BE2C (cell line): ENCODE measurements at regions not wholly inside any gene's neighbourhood (a gene's known extent, or its start where the extent isn't known, plus 50 kb on each side); places are given as distances from the start of the nearest gene placed in this dataset.

Source experiments
- DNase-seq: peaks from one replicate; pipeline ENCODE4 v3.0.0-alpha.2; 2020
- H3K27me3 ChIP-seq: fragments of 250-450 bp; sonication (Bioruptor Pico); 2 replicates; pipeline ENCODE4 v1.5.1; 2020; ENCODE audit warnings: mild to moderate bottlenecking
- H3K36me3 ChIP-seq: fragments of 250-450 bp; sonication (Bioruptor Pico); 2 replicates; pipeline ENCODE4 v1.5.1; 2020; ENCODE audit warnings: mild to moderate bottlenecking
- H3K4me1 ChIP-seq: fragments of 250-450 bp; sonication (Bioruptor Pico); 2 replicates; pipeline ENCODE4 v1.5.1; 2020
- H3K4me3 ChIP-seq: 2 replicates; pipeline ENCODE4 v1.5.1; 2011; ENCODE audit warnings: low read depth, low read length
- H3K9me3 ChIP-seq: fragments of 250-450 bp; sonication (Bioruptor Pico); 2 replicates; pipeline ENCODE4 v1.5.1; 2020
- CTCF ChIP-seq: IDR thresholded peaks from 2 replicates; pipeline ENCODE4 v1.5.1; 2012; ENCODE audit warnings: mild to moderate bottlenecking, low read depth, low read length

- DNase-seq, result no peak
- TF ChIP-seq CTCF, result no peak
- Histone ChIP-seq H3K4me1 (no peaks in the 10 kb centered on the region), H3K9me3 (no peaks in the 10 kb centered on the region), H3K27me3 (peaks cover 81% of the 10 kb centered on the region), H3K4me3 (no peak overlapping the region), H3K36me3 (no peaks in the 10 kb centered on the region)
These were observed 257.8 kb downstream of the RBFOX3 start for GRCh38 chr17:79353016-79353415.

- Histone ChIP-seq H3K27me3 (peaks cover 79% of the 10 kb centered on the region), H3K9me3 (no peaks in the 10 kb centered on the region), H3K36me3 (no peaks in the 10 kb centered on the region), H3K4me3 (no peak overlapping the region), H3K4me1 (no peaks in the 10 kb centered on the region)
- no peak for TF ChIP-seq CTCF
- DNase-seq, result no peak
These were observed 260.3 kb downstream of the RBFOX3 start for GRCh38 chr17:79350533-79350932.

- H3K4me1 ChIP-seq, result no peaks in the 10 kb centered on the region
- no peak for TF ChIP-seq CTCF
- H3K36me3 ChIP-seq, result no peaks in the 10 kb centered on the region
- H3K27me3 ChIP-seq, result peaks cover 77% of the 10 kb centered on the region
- no peak overlapping the region for H3K4me3 ChIP-seq
- H3K9me3 ChIP-seq, result no peaks in the 10 kb centered on the region
- no peak for DNase-seq
These were observed 261.1 kb downstream of the RBFOX3 start for GRCh38 chr17:79349506-79350400.

- Histone ChIP-seq H3K27me3 (peaks cover 70% of the 10 kb centered on the region), H3K9me3 (no peaks in the 10 kb centered on the region), H3K4me1 (no peaks in the 10 kb centered on the region), H3K4me3 (no peak overlapping the region), H3K36me3 (no peaks in the 10 kb centered on the region)
- TF ChIP-seq CTCF, result no peak
- no peak for DNase-seq
These were observed 267.8 kb downstream of the ENGASE start for GRCh38 chr17:79342376-79342775.

- no peak for DNase-seq
- no peak overlapping the region for H3K4me3 ChIP-seq
- H3K27me3 ChIP-seq, result peaks cover 70% of the 10 kb centered on the region
- no peak for TF ChIP-seq CTCF
- H3K36me3 ChIP-seq, result no peaks in the 10 kb centered on the region
- H3K9me3 ChIP-seq, result no peaks in the 10 kb centered on the region
- no peaks in the 10 kb centered on the region for H3K4me1 ChIP-seq
These were observed 267.2 kb downstream of the ENGASE start for GRCh38 chr17:79341816-79342215.

GRCh38 chr17:79341222-79341780 lies 266.7 kb downstream of the ENGASE start:
- Histone ChIP-seq H3K36me3 (no peaks in the 10 kb centered on the region), H3K4me3 (no peak overlapping the region), H3K9me3 (no peaks in the 10 kb centered on the region), H3K4me1 (no peaks in the 10 kb centered on the region), H3K27me3 (peaks cover 73% of the 10 kb centered on the region)
- no peak for DNase-seq
- no peak for TF ChIP-seq CTCF
